WTC11 (cell line): ENCODE measurements at regions not wholly inside any gene's neighbourhood (a gene's known extent, or its start where the extent isn't known, plus 50 kb on each side); places are given as distances from the start of the nearest gene placed in this dataset.

Source experiments
- ATAC-seq: fragments of 200-7000 bp; cut with Tn5 transposase; 2 replicates; pipeline ENCODE4 v1.10.0; 2021; ENCODE audit warnings: mild to moderate bottlenecking, moderate library complexity
- CTCF ChIA-PET: fragments of 300-600 bp; sonication (Branson Sonifier 250); formaldehyde crosslinking; loops from one replicate; lab custom pipeline; 2021; ENCODE audit warnings: antibody characterized with exemption; lab: Charles Lee
- POLR2A ChIA-PET: fragments of 350-600 bp; sonication (Branson Sonifier 250); formaldehyde crosslinking; loops from one replicate; lab custom pipeline; 2021; ENCODE audit warnings: antibody characterized with exemption; lab: Charles Lee
- DNase-seq: peaks from one replicate; pipeline ENCODE4 v3.0.0; 2021; ENCODE audit warnings: low spot score
- H3K27ac Mint-ChIP-seq: 2 replicates; pipeline ENCODE4 v1.8.0; 2021; ENCODE audit warnings: mixed read lengths
- H3K27me3 Mint-ChIP-seq: 2 replicates; pipeline ENCODE4 v1.8.0; 2021; ENCODE audit warnings: low read depth, mild to moderate bottlenecking, moderate library complexity, mixed read lengths
- H3K36me3 Mint-ChIP-seq: 2 replicates; pipeline ENCODE4 v1.8.0; 2021; ENCODE audit warnings: mixed read lengths
- H3K4me1 Mint-ChIP-seq: 2 replicates; pipeline ENCODE4 v1.8.0; 2022; ENCODE audit warnings: mixed read lengths
- H3K4me3 Mint-ChIP-seq: 2 replicates; pipeline ENCODE4 v1.8.0; 2021; ENCODE audit warnings: mild to moderate bottlenecking, moderate library complexity, mixed read lengths
- H3K9me3 Mint-ChIP-seq: 2 replicates; pipeline ENCODE4 v1.8.0; 2021; ENCODE audit warnings: mixed read lengths
- ELF4 ChIP-seq: sonication (generic); formaldehyde crosslinking; IDR thresholded peaks from 2 replicates; pipeline ENCODE4 v1.8.1; 2022; ENCODE audit warnings: low read depth, mild to moderate bottlenecking, moderate library complexity, missing genetic modification reagents
- FOXP1 ChIP-seq: sonication (generic); formaldehyde crosslinking; IDR thresholded peaks from 2 replicates; pipeline ENCODE4 v1.8.0; 2022; ENCODE audit warnings: missing genetic modification reagents, mild to moderate bottlenecking, moderate library complexity, borderline replicate concordance
- GABPB1 ChIP-seq: sonication (generic); formaldehyde crosslinking; IDR thresholded peaks from 2 replicates; pipeline ENCODE4 v1.8.1; 2023; ENCODE audit warnings: mild to moderate bottlenecking, missing genetic modification reagents
- IRF2 ChIP-seq: sonication (generic); formaldehyde crosslinking; IDR thresholded peaks from 2 replicates; pipeline ENCODE4 v1.8.0; 2022; ENCODE audit warnings: low read depth, missing genetic modification reagents, borderline replicate concordance
- JUN ChIP-seq: sonication (generic); formaldehyde crosslinking; IDR thresholded peaks from 2 replicates; pipeline ENCODE4 v1.8.0; 2023; ENCODE audit warnings: mild to moderate bottlenecking, missing genetic modification reagents
- MYBL2 ChIP-seq: sonication (generic); formaldehyde crosslinking; IDR thresholded peaks from 2 replicates; pipeline ENCODE4 v1.8.1; 2023; ENCODE audit warnings: mild to moderate bottlenecking, moderate library complexity, missing genetic modification reagents
- NFYB ChIP-seq: sonication (generic); formaldehyde crosslinking; conservative IDR thresholded peaks from 2 replicates; pipeline ENCODE4 v1.8.0; 2022; ENCODE audit warnings: low read depth, missing genetic modification reagents
- NR1H2 ChIP-seq: sonication (generic); formaldehyde crosslinking; IDR thresholded peaks from 2 replicates; pipeline ENCODE4 v1.9.0; 2021; ENCODE audit warnings: mild to moderate bottlenecking, moderate library complexity, missing genetic modification reagents
- NR3C1 ChIP-seq: sonication (generic); formaldehyde crosslinking; conservative IDR thresholded peaks from 2 replicates; pipeline ENCODE4 v1.8.1; 2023; ENCODE audit warnings: low read depth, mild to moderate bottlenecking, missing genetic modification reagents
- PRRX2 ChIP-seq: fragments of 250-450 bp; sonication (Bioruptor Pico); IDR thresholded peaks from 2 replicates; pipeline ENCODE4 v1.8.0; 2021; ENCODE audit warnings: mild to moderate bottlenecking
- RELA ChIP-seq: sonication (generic); formaldehyde crosslinking; IDR thresholded peaks from 2 replicates; pipeline ENCODE4 v1.8.1; 2022; ENCODE audit warnings: missing genetic modification reagents, mild to moderate bottlenecking, borderline replicate concordance
- RORB ChIP-seq: fragments of 250-450 bp; sonication (Bioruptor Pico); IDR thresholded peaks from 2 replicates; pipeline ENCODE4 v1.9.0; 2021; ENCODE audit warnings: mild to moderate bottlenecking
- SMAD3 ChIP-seq: sonication (generic); formaldehyde crosslinking; IDR thresholded peaks from 2 replicates; pipeline ENCODE4 v1.8.0; 2022; ENCODE audit warnings: missing genetic modification reagents, mild to moderate bottlenecking, borderline replicate concordance
- TEAD1 ChIP-seq: sonication (generic); formaldehyde crosslinking; IDR thresholded peaks from 2 replicates; pipeline ENCODE4 v1.8.0; 2022; ENCODE audit warnings: mild to moderate bottlenecking, missing genetic modification reagents
- TEAD4 ChIP-seq: sonication (generic); formaldehyde crosslinking; IDR thresholded peaks from 2 replicates; pipeline ENCODE4 v1.8.0; 2022; ENCODE audit warnings: mild to moderate bottlenecking, missing genetic modification reagents
- TP53 ChIP-seq: sonication (generic); formaldehyde crosslinking; IDR thresholded peaks from 2 replicates; pipeline ENCODE4 v1.8.1; 2023; ENCODE audit warnings: mild to moderate bottlenecking, missing genetic modification reagents
- ZNF219 ChIP-seq: sonication (generic); formaldehyde crosslinking; IDR thresholded peaks from 2 replicates; pipeline ENCODE4 v1.8.0; 2023; ENCODE audit warnings: missing genetic modification reagents, mild to moderate bottlenecking, borderline replicate concordance
- ZNF232 ChIP-seq: sonication (generic); formaldehyde crosslinking; IDR thresholded peaks from 2 replicates; pipeline ENCODE4 v1.8.0; 2022; ENCODE audit warnings: mild to moderate bottlenecking, missing genetic modification reagents
- ZNF416 ChIP-seq: fragments of 250-450 bp; sonication (Bioruptor Pico); IDR thresholded peaks from 2 replicates; pipeline ENCODE4 v1.9.0; 2021; ENCODE audit warnings: mild to moderate bottlenecking, inconsistent platforms
- TF ChIP-seq, protein P1 (sequence below): sonication (generic); formaldehyde crosslinking; IDR thresholded peaks from 2 replicates; pipeline ENCODE4 v1.8.0; 2022; ENCODE audit warnings: mild to moderate bottlenecking, missing genetic modification reagents
- TF ChIP-seq, protein P2 (sequence below): sonication (generic); formaldehyde crosslinking; IDR thresholded peaks from 2 replicates; pipeline ENCODE4 v1.8.1; 2022; ENCODE audit warnings: mild to moderate bottlenecking, missing genetic modification reagents, moderate library complexity, borderline replicate concordance
- TF ChIP-seq, protein P3 (sequence below): sonication (generic); formaldehyde crosslinking; IDR thresholded peaks from 2 replicates; pipeline ENCODE4 v1.8.1; 2023; ENCODE audit warnings: mild to moderate bottlenecking, moderate library complexity, missing genetic modification reagents
- TF ChIP-seq, protein P4 (sequence below): fragments of 250-450 bp; sonication (Bioruptor Pico); IDR thresholded peaks from 2 replicates; pipeline ENCODE4 v1.9.0; 2021; ENCODE audit warnings: mild to moderate bottlenecking
- TF ChIP-seq, protein P5 (sequence below): sonication (generic); formaldehyde crosslinking; IDR thresholded peaks from 2 replicates; pipeline ENCODE4 v1.8.1; 2023; ENCODE audit warnings: mild to moderate bottlenecking, missing genetic modification reagents, borderline replicate concordance

DNA sequence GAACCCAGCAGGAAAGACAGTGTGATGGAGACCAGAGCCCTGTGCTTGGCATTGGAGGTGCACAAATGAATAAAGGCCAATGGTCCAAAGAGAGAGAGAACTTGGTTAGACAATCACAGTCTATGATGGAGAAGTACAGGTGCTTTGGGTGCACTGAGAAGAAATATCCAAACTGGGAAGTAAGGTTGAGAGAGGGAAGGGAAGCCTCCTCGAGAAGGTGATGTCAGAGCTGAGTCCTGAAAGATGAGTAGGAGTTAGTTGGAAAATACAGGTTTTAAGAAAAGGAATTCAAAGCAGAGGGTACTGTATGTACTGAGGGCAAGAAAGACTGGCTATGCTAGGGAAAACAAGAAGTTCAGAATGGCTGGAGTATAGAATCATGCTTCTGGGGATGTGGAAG, 94.1 kb upstream of the CD53 start:
- peaks cover 11% of the 10 kb centered on the region for H3K4me1 Mint-ChIP-seq
- H3K27me3 Mint-ChIP-seq, result peaks cover 39% of the 10 kb centered on the region
- TF ChIP-seq, protein P1, sequence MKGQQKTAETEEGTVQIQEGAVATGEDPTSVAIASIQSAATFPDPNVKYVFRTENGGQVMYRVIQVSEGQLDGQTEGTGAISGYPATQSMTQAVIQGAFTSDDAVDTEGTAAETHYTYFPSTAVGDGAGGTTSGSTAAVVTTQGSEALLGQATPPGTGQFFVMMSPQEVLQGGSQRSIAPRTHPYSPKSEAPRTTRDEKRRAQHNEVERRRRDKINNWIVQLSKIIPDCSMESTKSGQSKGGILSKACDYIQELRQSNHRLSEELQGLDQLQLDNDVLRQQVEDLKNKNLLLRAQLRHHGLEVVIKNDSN, result no peak
- TF ChIP-seq RORB (no peak), ZNF232 (CRISPR knock-in tag) (no peak), RELA (no peak), ZNF416 (CRISPR knock-in tag) (no peak), FOXP1 (CRISPR knock-in tag) (no peak)
- DNase-seq (no peak), ATAC-seq (no peak)
- no peaks in the 10 kb centered on the region for H3K36me3 Mint-ChIP-seq
- H3K9me3 Mint-ChIP-seq, result no peaks in the 10 kb centered on the region
- POLR2A ChIA-PET, result no interaction called here
- CTCF ChIA-PET, result interaction anchor here (1.7 to 6.7 kb wide), 3 partner anchors 14 to 160 kb away, joined by 5 to 135 read pairs (median 87); no protein-coding TSS in a partner anchor
- no peak overlapping the region for H3K27ac Mint-ChIP-seq
- no peak overlapping the region for H3K4me3 Mint-ChIP-seq

DNA sequence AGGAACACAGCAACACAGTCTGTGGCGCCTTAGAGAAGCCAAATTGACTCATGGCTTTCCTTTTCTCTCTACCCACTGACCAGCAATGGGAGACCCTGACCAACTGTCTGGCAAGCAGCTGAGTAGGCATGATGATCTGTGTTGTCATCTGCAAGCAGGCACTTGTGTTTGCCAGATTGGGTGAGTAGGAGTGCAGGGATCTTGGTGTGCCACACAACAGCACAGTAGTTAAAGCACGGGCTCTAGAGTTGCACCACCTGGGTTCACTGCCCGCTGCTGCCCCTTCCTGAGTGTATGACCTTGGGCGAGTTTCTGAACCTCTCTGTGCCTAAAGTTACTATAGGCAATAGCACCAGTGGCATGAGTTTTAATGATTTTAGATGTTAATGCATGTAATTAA, 95.7 kb upstream of the CD53 start:
- Mint-ChIP-seq H3K9me3 (peaks cover 7% of the 10 kb centered on the region), H3K36me3 (peaks cover 5% of the 10 kb centered on the region), H3K27ac (no peak overlapping the region), H3K4me3 (no peak overlapping the region), H3K27me3 (peaks cover 35% of the 10 kb centered on the region), H3K4me1 (peaks cover 11% of the 10 kb centered on the region)
- POLR2A ChIA-PET, result no interaction called here
- no peak for TF ChIP-seq TP53 (CRISPR knock-in tag)
- TF ChIP-seq ELF4, result no peak
- no peak for TF ChIP-seq IRF2 (CRISPR knock-in tag)
- TF ChIP-seq NR1H2 (CRISPR knock-in tag), result no peak
- TF ChIP-seq NFYB, result no peak
- no peak for TF ChIP-seq JUN (CRISPR knock-in tag)
- no peak for TF ChIP-seq GABPB1 (CRISPR knock-in tag)
- TF ChIP-seq MYBL2, result no peak
- no peak for TF ChIP-seq SMAD3 (CRISPR knock-in tag)
- no peak for TF ChIP-seq RELA
- ATAC-seq (no peak), DNase-seq (no peak)
- CTCF ChIA-PET, result interaction anchor here (1.7 kb wide), 1 partner anchor 158 kb away, joined by 5 read pairs; no protein-coding TSS in a partner anchor

DNA sequence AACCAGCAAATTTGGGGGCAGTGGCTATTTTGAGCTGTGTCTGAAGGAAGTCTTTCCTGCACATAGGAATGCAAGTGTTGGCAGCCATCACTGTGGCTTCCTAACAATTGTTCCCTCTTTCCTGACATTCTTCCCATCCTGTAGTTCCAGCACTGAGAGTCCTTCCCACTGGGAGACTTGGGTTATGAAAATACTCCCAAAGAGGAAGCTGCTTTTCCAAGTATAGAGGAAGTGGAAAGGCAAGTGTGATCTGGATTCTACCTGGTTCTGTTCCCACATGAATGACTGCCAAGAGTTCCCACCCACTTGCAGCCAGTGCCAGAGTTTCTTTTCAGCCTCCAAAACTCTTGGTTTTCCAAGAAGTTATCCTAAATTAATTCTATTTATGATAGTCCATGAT, 98.5 kb upstream of the CD53 start:
- Mint-ChIP-seq H3K27me3 (peaks cover 25% of the 10 kb centered on the region), H3K9me3 (peaks cover 21% of the 10 kb centered on the region), H3K4me1 (peaks cover 4% of the 10 kb centered on the region), H3K27ac (no peak overlapping the region), H3K36me3 (peaks cover 7% of the 10 kb centered on the region), H3K4me3 (no peak overlapping the region)
- CTCF ChIA-PET, result interaction anchor here (0.9 to 3.3 kb wide), 3 partner anchors 8 to 9 kb away, joined by 3 to 18 read pairs (median 3); no protein-coding TSS in a partner anchor
- POLR2A ChIA-PET, result no interaction called here
- no peak for DNase-seq
- ATAC-seq, result no peak
- TF ChIP-seq ZNF219, result no peak
- TF ChIP-seq PRRX2, result no peak
- no peak for TF ChIP-seq TEAD1 (CRISPR knock-in tag)
- TF ChIP-seq, protein P2, sequence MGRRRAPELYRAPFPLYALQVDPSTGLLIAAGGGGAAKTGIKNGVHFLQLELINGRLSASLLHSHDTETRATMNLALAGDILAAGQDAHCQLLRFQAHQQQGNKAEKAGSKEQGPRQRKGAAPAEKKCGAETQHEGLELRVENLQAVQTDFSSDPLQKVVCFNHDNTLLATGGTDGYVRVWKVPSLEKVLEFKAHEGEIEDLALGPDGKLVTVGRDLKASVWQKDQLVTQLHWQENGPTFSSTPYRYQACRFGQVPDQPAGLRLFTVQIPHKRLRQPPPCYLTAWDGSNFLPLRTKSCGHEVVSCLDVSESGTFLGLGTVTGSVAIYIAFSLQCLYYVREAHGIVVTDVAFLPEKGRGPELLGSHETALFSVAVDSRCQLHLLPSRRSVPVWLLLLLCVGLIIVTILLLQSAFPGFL, result no peak
- TF ChIP-seq NR3C1 (CRISPR knock-in tag), result no peak
- TF ChIP-seq, protein P3, sequence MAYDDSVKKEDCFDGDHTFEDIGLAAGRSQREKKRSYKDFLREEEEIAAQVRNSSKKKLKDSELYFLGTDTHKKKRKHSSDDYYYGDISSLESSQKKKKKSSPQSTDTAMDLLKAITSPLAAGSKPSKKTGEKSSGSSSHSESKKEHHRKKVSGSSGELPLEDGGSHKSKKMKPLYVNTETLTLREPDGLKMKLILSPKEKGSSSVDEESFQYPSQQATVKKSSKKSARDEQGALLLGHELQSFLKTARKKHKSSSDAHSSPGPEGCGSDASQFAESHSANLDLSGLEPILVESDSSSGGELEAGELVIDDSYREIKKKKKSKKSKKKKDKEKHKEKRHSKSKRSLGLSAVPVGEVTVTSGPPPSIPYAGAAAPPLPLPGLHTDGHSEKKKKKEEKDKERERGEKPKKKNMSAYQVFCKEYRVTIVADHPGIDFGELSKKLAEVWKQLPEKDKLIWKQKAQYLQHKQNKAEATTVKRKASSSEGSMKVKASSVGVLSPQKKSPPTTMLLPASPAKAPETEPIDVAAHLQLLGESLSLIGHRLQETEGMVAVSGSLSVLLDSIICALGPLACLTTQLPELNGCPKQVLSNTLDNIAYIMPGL (CRISPR knock-in tag), result no peak
- TF ChIP-seq, protein P4, sequence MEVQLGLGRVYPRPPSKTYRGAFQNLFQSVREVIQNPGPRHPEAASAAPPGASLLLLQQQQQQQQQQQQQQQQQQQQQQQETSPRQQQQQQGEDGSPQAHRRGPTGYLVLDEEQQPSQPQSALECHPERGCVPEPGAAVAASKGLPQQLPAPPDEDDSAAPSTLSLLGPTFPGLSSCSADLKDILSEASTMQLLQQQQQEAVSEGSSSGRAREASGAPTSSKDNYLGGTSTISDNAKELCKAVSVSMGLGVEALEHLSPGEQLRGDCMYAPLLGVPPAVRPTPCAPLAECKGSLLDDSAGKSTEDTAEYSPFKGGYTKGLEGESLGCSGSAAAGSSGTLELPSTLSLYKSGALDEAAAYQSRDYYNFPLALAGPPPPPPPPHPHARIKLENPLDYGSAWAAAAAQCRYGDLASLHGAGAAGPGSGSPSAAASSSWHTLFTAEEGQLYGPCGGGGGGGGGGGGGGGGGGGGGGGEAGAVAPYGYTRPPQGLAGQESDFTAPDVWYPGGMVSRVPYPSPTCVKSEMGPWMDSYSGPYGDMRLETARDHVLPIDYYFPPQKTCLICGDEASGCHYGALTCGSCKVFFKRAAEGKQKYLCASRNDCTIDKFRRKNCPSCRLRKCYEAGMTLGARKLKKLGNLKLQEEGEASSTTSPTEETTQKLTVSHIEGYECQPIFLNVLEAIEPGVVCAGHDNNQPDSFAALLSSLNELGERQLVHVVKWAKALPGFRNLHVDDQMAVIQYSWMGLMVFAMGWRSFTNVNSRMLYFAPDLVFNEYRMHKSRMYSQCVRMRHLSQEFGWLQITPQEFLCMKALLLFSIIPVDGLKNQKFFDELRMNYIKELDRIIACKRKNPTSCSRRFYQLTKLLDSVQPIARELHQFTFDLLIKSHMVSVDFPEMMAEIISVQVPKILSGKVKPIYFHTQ, result no peak
- no peak for TF ChIP-seq TEAD4 (CRISPR knock-in tag)
- TF ChIP-seq, protein P5, sequence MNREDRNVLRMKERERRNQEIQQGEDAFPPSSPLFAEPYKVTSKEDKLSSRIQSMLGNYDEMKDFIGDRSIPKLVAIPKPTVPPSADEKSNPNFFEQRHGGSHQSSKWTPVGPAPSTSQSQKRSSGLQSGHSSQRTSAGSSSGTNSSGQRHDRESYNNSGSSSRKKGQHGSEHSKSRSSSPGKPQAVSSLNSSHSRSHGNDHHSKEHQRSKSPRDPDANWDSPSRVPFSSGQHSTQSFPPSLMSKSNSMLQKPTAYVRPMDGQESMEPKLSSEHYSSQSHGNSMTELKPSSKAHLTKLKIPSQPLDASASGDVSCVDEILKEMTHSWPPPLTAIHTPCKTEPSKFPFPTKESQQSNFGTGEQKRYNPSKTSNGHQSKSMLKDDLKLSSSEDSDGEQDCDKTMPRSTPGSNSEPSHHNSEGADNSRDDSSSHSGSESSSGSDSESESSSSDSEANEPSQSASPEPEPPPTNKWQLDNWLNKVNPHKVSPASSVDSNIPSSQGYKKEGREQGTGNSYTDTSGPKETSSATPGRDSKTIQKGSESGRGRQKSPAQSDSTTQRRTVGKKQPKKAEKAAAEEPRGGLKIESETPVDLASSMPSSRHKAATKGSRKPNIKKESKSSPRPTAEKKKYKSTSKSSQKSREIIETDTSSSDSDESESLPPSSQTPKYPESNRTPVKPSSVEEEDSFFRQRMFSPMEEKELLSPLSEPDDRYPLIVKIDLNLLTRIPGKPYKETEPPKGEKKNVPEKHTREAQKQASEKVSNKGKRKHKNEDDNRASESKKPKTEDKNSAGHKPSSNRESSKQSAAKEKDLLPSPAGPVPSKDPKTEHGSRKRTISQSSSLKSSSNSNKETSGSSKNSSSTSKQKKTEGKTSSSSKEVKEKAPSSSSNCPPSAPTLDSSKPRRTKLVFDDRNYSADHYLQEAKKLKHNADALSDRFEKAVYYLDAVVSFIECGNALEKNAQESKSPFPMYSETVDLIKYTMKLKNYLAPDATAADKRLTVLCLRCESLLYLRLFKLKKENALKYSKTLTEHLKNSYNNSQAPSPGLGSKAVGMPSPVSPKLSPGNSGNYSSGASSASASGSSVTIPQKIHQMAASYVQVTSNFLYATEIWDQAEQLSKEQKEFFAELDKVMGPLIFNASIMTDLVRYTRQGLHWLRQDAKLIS, result no peak
